Activated effector memory CD4-positive, alpha-beta T cell treated with Interleukin-2 at 50 U/mL for 16 hours (primary cell): ENCODE measurements at regions not wholly inside any gene's neighbourhood (a gene's known extent, or its start where the extent isn't known, plus 50 kb on each side); places are given as distances from the start of the nearest gene placed in this dataset.

ENCODE experiments used
- DNase-seq: peaks from one replicate; pipeline ENCODE4 v3.0.0-alpha.2; 2020

DNA sequence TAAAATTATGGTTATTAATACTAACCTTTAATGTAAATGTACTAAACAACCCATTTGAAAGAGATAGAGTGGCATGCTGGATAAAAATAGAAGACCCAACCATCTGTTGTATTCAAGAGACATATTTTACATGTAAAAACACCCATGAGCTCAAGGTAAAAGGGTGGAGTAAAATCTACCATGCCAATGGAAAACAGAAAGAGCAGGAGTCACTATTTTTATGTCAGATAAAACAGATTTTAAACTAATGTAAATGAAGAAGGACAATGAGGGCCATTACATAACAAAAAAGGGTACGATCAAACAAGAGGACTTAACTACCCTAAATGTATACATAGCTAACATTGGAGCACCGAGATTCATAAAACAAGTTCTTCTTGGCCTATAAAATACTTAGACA lies 66.3 kb downstream of the ITM2A start:
- no peak for DNase-seq

- DNase-seq = no peak
Measured at GRCh38 chrX:79290596-79290995, 76.5 kb downstream of the ITM2A start.

- no peak for DNase-seq
Measured at GRCh38 chrX:79288733-79289132, 78.4 kb downstream of the ITM2A start.

- DNase-seq = no peak
Measured at GRCh38 chrX:79287724-79288123, 79.4 kb downstream of the ITM2A start.

GRCh38 chrX:79281775-79282174 lies 85.4 kb downstream of the ITM2A start:
- no peak for DNase-seq

DNA sequence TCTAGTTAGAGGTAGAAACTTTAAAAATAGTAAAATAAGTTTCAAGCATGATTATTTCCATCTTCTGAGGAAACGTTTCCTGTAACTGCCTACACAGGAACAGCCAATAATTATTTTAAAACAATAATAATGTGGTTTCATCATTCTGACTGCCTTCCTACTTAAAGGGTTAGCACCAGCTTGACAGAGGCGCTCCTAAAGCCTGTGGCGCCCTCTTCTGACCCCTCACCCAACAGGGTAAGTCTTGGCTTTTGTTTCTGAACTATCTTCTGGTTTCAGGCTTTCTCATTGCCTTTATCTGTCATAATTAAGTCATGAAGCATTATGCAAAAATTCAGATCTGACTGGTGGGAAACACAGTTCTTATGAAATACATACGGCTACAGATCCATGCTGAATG lies 96.7 kb downstream of the ITM2A start:
- peak; percentile 66 for DNase-seq

- DNase-seq = no peak
Measured at GRCh38 chrX:79268788-79269187, 98.3 kb downstream of the ITM2A start.

DNA sequence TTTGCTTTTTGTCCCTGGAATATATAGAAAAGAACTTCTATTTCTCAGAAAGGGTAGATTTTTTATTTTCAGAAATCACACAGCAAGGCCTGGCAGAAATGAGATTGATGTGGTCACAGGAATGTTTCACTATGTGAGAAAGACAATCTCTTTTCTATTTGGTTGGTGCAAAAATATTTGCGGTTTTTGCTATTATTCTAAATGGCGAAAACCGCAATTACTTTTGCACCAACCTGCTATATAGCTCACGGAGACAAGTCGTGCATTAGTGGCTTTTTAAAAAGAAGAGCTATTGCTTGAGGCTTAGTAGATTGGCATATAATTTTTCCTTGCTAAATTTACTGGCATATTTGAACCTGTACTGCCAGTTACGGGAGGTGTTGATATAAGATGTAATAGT lies 100.4 kb downstream of the ITM2A start:
- no peak for DNase-seq

DNA sequence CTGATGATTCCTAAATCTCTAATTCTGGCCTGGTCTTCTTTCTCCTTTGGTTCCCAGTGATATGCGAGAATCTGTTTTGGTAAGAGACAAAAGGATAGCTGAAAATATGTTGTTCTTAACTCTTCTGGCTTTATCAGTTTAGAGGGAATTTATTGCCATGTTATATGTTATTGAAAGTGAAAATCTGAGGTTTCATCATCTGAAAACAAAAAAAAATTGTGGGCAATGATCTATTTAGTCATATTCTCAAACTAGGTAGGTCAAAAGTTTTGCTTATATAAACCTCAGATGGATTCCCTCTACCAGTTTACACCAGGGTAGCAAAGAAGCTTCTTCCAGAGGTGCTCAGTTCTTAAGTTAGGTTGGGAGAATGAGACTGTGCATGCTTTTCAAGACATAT lies 103.6 kb downstream of the ITM2A start:
- no peak for DNase-seq

DNA sequence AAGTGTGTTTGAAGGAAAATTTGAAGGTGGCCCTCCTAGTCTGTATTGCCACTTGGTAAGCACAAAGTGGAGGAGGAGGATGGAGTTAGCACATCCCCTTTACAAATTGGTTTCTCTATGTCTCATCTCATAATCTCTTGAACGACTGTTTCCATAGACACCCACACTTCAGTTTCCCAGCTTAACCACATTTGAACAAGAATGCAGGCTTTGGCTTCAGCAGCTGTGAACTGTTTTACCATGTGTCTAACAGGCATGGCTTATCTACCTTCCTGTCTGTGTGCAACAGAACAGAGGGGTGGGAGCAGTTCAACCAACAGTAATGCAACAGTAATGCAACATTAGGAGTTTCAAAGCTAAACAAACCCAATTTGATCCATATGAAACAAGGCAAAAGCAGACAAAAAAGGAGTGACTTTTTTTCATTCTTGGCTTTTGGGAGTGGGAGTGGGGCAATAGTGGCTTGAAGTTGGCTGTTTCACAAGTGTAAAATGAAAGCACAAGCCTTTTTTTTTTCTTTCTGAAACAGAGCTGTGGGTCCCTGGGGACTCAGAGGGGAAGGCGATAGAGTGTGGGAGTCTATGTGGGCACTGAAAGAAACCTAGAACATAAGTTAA lies 108.0 kb downstream of the ITM2A start:
- DNase-seq = peak; percentile 6

DNA sequence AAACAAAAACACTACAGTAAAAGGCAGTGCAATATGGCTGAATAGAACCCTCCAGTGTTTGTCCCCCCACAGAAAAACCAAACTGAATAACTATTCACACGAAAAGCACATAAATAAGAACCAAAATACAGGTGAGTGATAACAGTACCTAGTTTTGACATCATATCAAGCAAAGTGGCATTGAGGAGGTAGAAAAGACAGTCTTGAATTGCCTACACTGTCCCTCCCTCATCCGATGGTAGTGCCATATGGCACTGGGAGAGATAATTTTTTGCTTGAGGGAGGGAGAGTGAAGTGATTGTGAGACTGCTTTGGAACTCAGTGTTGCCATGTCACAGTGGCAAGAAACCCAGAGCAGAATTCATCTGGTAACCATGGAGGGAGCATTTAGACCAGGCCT lies 99.2 kb downstream of the GPR174 start:
- DNase-seq = no peak

DNA sequence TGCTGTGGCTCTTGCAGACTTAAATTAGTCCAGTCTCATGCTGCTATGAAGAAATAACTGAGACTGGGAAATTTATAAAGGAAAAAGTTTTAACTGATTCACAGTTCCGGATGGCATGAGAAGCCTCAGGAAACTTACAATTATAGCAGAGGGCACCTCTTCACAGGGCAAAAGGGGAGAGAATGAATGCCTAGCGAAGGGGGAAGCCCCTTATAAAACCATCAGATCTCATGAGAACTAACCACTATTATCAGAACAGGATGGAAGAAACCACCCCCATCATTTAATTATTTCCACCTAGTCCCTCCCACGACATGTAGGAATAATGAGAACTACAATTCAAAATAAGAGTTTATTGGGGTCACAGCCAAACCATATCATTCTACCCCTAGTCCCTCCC lies 91.4 kb downstream of the GPR174 start:
- no peak for DNase-seq

- DNase-seq = no peak
Measured at GRCh38 chrX:79231662-79232061, 87.2 kb downstream of the GPR174 start.
